ENCODE measurements at regions not wholly inside any gene's neighbourhood (a gene's known extent, or its start where the extent isn't known, plus 50 kb on each side); places are given as distances from the start of the nearest gene placed in this dataset.
"Not testable (repeated sequence)": the region's sequence is repeated elsewhere in the genome, so short reads cannot be mapped to it uniquely, and the experiment has no call there.

DNA sequence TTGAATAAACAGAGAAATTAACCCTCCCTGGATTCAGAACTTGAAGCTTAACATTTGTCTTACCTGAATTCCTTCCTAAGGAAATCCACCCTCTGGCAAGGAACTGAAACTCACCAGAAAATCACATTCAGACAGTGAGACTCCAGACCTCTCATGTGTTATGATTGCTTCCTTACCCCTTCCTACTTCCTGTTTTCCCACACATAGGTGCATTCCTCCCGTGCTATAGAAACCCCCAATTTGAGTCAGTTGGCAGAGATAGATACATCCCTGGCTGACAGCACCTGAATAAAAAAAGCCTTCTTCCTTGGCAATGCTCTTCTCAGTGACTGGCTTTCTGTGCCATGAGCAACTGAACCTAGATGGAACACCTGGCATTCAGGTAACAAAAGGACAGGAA, 157.0 kb upstream of the SMIM31 start:
- ATAC-seq (no peak), DNase-seq (no peak)
- H3K27ac Mint-ChIP-seq, result no peak overlapping the region
- H3K27me3 Mint-ChIP-seq (ENCODE audit: low read depth in 2 of 2), result no peaks in the 10 kb centered on the region
- intact Hi-C loops (cut with micrococcal nuclease), result no loop called here
- no peak for TF ChIP-seq CTCF (IDR thresholded peaks at IDR 0.05)
- H3K9me3 Mint-ChIP-seq, result peaks cover 4 to 5% of the 10 kb centered on the region in 2 donors
- H3K4me1 ChIP-seq (ENCODE audit: control insufficient read depth, insufficient read depth, low read length), result no peaks in the 10 kb centered on the region
- H3K4me3 Mint-ChIP-seq, result no peak overlapping the region
- peaks cover 7% of the 10 kb centered on the region for H3K36me3 Mint-ChIP-seq
- no peaks in the 10 kb centered on the region for H3K4me1 Mint-ChIP-seq
- H3K4me3 ChIP-seq (ENCODE audit: low read length), result no peak overlapping the region
- H3K9me3 ChIP-seq (ENCODE audit: control insufficient read depth, insufficient read depth, low read length), result peaks cover 3% of the 10 kb centered on the region
- H3K27ac ChIP-seq (ENCODE audit: low read length), result no peak overlapping the region
- WGBS (ENCODE audit: insufficient coverage), result 0% methylated on average over 1 of the region's 1 CpG
- no peaks in the 10 kb centered on the region for H3K27me3 ChIP-seq (ENCODE audit: control insufficient read depth, insufficient read depth, low read length)
- no peaks in the 10 kb centered on the region for H3K36me3 ChIP-seq (ENCODE audit: control insufficient read depth, insufficient read depth, low read length)

- TF ChIP-seq CTCF (IDR thresholded peaks at IDR 0.05), result no peak
- no peak for DNase-seq
- Mint-ChIP-seq H3K27me3 (ENCODE audit: low read depth in 2 of 2) (no peaks in the 10 kb centered on the region), H3K4me1 (no peaks in the 10 kb centered on the region), H3K4me3 (no peak overlapping the region), H3K36me3 (peaks cover 10% of the 10 kb centered on the region), H3K27ac (no peak overlapping the region), H3K9me3 (peaks cover 4 to 5% of the 10 kb centered on the region in 2 donors)
- WGBS (ENCODE audit: insufficient coverage), result no CpG with 5 or more reads among the region's 1 CpG
- no peaks in the 10 kb centered on the region for H3K4me1 ChIP-seq (ENCODE audit: control insufficient read depth, insufficient read depth, low read length)
- H3K9me3 ChIP-seq (ENCODE audit: control insufficient read depth, insufficient read depth, low read length), result peaks cover 3% of the 10 kb centered on the region
- ATAC-seq, result no peak
- no peaks in the 10 kb centered on the region for H3K36me3 ChIP-seq (ENCODE audit: control insufficient read depth, insufficient read depth, low read length)
- no peak overlapping the region for H3K4me3 ChIP-seq (ENCODE audit: low read length)
- H3K27ac ChIP-seq (ENCODE audit: low read length), result no peak overlapping the region
- intact Hi-C loops (cut with micrococcal nuclease), result no loop called here
- no peaks in the 10 kb centered on the region for H3K27me3 ChIP-seq (ENCODE audit: control insufficient read depth, insufficient read depth, low read length)
Measured at GRCh38 chr4:164601653-164602052, 152.3 kb upstream of the SMIM31 start.

DNA sequence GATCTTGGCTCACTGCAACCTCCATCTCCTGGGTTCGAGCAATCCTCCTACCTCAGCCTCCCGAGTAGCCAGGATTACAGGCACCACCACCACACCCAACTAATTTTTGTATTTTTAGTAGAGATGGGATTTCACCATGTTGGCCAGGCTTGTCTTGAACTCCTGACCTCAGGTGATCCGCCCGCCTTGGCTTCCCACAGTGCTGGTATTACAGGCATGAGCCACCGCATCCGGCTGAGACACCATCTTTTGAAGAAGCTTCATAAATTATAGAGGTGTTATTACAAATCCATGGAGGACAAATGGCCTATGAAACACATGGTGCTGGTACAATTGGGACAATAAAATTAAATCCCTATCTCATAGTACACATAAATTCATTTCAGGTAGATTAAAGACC, 148.1 kb upstream of the SMIM31 start:
- H3K27ac Mint-ChIP-seq; DNase-seq; H3K4me1 ChIP-seq (ENCODE audit: control insufficient read depth, insufficient read depth, low read length); H3K4me1 Mint-ChIP-seq; H3K36me3 ChIP-seq (ENCODE audit: control insufficient read depth, insufficient read depth, low read length); H3K27me3 ChIP-seq (ENCODE audit: control insufficient read depth, insufficient read depth, low read length); H3K27me3 Mint-ChIP-seq (ENCODE audit: low read depth in 2 of 2); H3K9me3 Mint-ChIP-seq; ATAC-seq; H3K9me3 ChIP-seq (ENCODE audit: control insufficient read depth, insufficient read depth, low read length); H3K27ac ChIP-seq (ENCODE audit: low read length); H3K4me3 Mint-ChIP-seq; intact Hi-C loops (cut with micrococcal nuclease); H3K4me3 ChIP-seq (ENCODE audit: low read length): not testable (repeated sequence)
- peaks cover 10% of the 10 kb centered on the region for H3K36me3 Mint-ChIP-seq
- WGBS (ENCODE audit: insufficient coverage), result 96% methylated on average over 4 of the region's 6 CpGs

DNA sequence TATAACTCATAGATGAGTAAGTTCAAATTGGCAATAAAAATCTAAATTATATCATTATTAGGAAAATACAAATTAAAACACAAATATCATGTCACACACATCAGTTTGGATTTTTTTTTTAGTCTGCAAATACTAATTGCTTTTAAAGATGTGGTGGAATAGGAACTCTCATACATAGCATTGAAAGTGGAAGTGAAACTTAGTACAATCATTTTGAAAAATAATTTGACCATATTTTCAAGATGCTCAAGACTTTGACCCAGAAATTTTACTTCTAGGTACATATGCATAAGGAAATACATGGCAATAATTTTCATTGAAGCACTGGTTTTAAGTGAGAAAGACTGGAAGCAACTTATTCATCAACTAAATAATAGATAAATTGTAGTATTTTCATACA, 147.5 kb upstream of the SMIM31 start:
- Histone ChIP-seq H3K27me3 (ENCODE audit: control insufficient read depth, insufficient read depth, low read length) (no peaks in the 10 kb centered on the region), H3K4me3 (ENCODE audit: low read length) (no peak overlapping the region), H3K27ac (ENCODE audit: low read length) (no peak overlapping the region), H3K4me1 (ENCODE audit: control insufficient read depth, insufficient read depth, low read length) (no peaks in the 10 kb centered on the region), H3K36me3 (ENCODE audit: control insufficient read depth, insufficient read depth, low read length) (no peaks in the 10 kb centered on the region), H3K9me3 (ENCODE audit: control insufficient read depth, insufficient read depth, low read length) (no peaks in the 10 kb centered on the region)
- Mint-ChIP-seq H3K4me1 (no peaks in the 10 kb centered on the region), H3K4me3 (no peak overlapping the region), H3K27me3 (ENCODE audit: low read depth in 2 of 2) (no peaks in the 10 kb centered on the region), H3K9me3 (peaks cover 4 to 13% of the 10 kb centered on the region in 2 donors), H3K27ac (no peak overlapping the region), H3K36me3 (peaks cover 7% of the 10 kb centered on the region)
- intact Hi-C loops (cut with micrococcal nuclease), result no loop called here
- TF ChIP-seq CTCF (IDR thresholded peaks at IDR 0.05), result no peak
- DNase-seq (no peak), ATAC-seq (no peak)

Data from natural killer cell (primary cell).